ENCODE measurements at regions not wholly inside any gene's neighbourhood (a gene's known extent, or its start where the extent isn't known, plus 50 kb on each side); places are given as distances from the start of the nearest gene placed in this dataset.

- TF ChIP-seq CTCF (IDR thresholded peaks at IDR 0.05) (no peak), EZH2 (IDR thresholded peaks at IDR 0.05) (no peak)
Observed at GRCh38 chr3:162769564-162769963, 1273.0 kb downstream of the OTOL1 start.
